Mesenchymal stem cell (in vitro differentiated cells and primary cell): ENCODE measurements at regions not wholly inside any gene's neighbourhood (a gene's known extent, or its start where the extent isn't known, plus 50 kb on each side); places are given as distances from the start of the nearest gene placed in this dataset.
A peak's percentile ranks its signal among the peaks of the same experiment; 100 is the strongest.

ENCODE experiments used
- DNase-seq: peaks from one replicate; pipeline ENCODE4 v3.0.0-alpha.2; 2013
- H2AFZ ChIP-seq: one replicate; pipeline ENCODE4 v1.6.1; 2013; ENCODE audit warnings: low read depth, mild to moderate bottlenecking, control low read depth, inconsistent platforms, low read length, moderate library complexity
- H2AK5ac ChIP-seq: 2 replicates; pipeline ENCODE4 v1.6.1; 2013; ENCODE audit warnings: low read length, moderate library complexity, mild to moderate bottlenecking, inconsistent platforms; ENCODE audit not compliant: severe bottlenecking
- H2BK120ac ChIP-seq: one replicate; pipeline ENCODE4 v1.6.1; 2013; ENCODE audit warnings: low read depth, mild to moderate bottlenecking, inconsistent platforms, low read length, moderate library complexity
- H2BK12ac ChIP-seq, 2 experiments: one replicate each; pipeline ENCODE4 v1.6.1; 2013; ENCODE audit warnings: inconsistent platforms in 2 of 2, low read length in 2 of 2, mild to moderate bottlenecking in 2 of 2, moderate library complexity in 2 of 2, control low read depth in 1 of 2
- H2BK15ac ChIP-seq: one replicate; pipeline ENCODE4 v1.6.1; 2013; ENCODE audit warnings: mild to moderate bottlenecking, low read depth, inconsistent platforms; ENCODE audit not compliant: poor library complexity, severe bottlenecking
- H2BK5ac ChIP-seq: 2 replicates; pipeline ENCODE4 v1.6.1; 2013; ENCODE audit warnings: low read depth, mild to moderate bottlenecking, low read length, control low read depth, inconsistent platforms; ENCODE audit not compliant: poor library complexity, severe bottlenecking
- H3K14ac ChIP-seq, 2 experiments: one replicate each; pipeline ENCODE4 v1.6.1; 2013; ENCODE audit warnings: inconsistent platforms in 2 of 2, low read length in 2 of 2, control low read depth in 1 of 2, mild to moderate bottlenecking in 1 of 2, moderate library complexity in 1 of 2
- H3K18ac ChIP-seq, 2 experiments: one replicate each; pipeline ENCODE4 v1.6.1; 2013; ENCODE audit warnings: inconsistent platforms in 2 of 2, low read length in 2 of 2, control low read depth in 1 of 2, low read depth in 1 of 2, mild to moderate bottlenecking in 1 of 2
- H3K23ac ChIP-seq, 2 experiments: one replicate each; pipeline ENCODE4 v1.6.1; 2013; ENCODE audit warnings: inconsistent platforms in 2 of 2, low read length in 2 of 2, mild to moderate bottlenecking in 2 of 2, moderate library complexity in 2 of 2, control low read depth in 1 of 2
- H3K27ac ChIP-seq: 2 replicates; pipeline ENCODE4 v1.5.1; 2013; ENCODE audit warnings: mild to moderate bottlenecking, moderate library complexity, low read length, control low read depth, inconsistent platforms; ENCODE audit not compliant: poor library complexity, severe bottlenecking
- H3K27me3 ChIP-seq, 2 experiments: 2 replicates each; pipeline versions ENCODE4 v1.6.1 to v1.7.0; 2013; ENCODE audit warnings: low read length in 2 of 2, mild to moderate bottlenecking in 2 of 2, moderate library complexity in 2 of 2, control low read depth in 1 of 2, inconsistent platforms in 1 of 2; ENCODE audit not compliant: control insufficient read depth in 1 of 2, insufficient read depth in 1 of 2
- H3K36me3 ChIP-seq, 2 experiments: 2 replicates each; pipeline versions ENCODE4 v1.6.1 to v1.7.0; 2013; ENCODE audit warnings: low read length in 2 of 2, control low read depth in 1 of 2, inconsistent platforms in 1 of 2, low read depth in 1 of 2, mild to moderate bottlenecking in 1 of 2; ENCODE audit not compliant: insufficient read depth in 2 of 2, control insufficient read depth in 1 of 2
- H3K4ac ChIP-seq, 2 experiments: one replicate each; pipeline ENCODE4 v1.6.1; 2013; ENCODE audit warnings: inconsistent platforms in 2 of 2, low read length in 2 of 2, mild to moderate bottlenecking in 2 of 2, moderate library complexity in 2 of 2, control low read depth in 1 of 2, low read depth in 1 of 2
- H3K4me1 ChIP-seq: 2 replicates; pipeline ENCODE4 v1.6.1; 2013; ENCODE audit warnings: low read depth, low read length, control low read depth; ENCODE audit not compliant: control insufficient read depth, insufficient read depth
- H3K4me2 ChIP-seq: 2 replicates; pipeline ENCODE4 v1.6.1; 2013; ENCODE audit warnings: low read length, mild to moderate bottlenecking, inconsistent platforms; ENCODE audit not compliant: poor library complexity, severe bottlenecking
- H3K4me3 ChIP-seq, 2 experiments: 2 replicates each; pipeline versions ENCODE4 v1.5.1 to v1.7.0; 2013; ENCODE audit warnings: low read length in 2 of 2, mild to moderate bottlenecking in 2 of 2, control low read depth in 1 of 2, low read depth in 1 of 2; ENCODE audit not compliant: insufficient read depth in 1 of 2
- H3K79me1 ChIP-seq: replicated peaks from 2 replicates; pipeline ENCODE4 v1.6.1; 2013; ENCODE audit warnings: mild to moderate bottlenecking, control low read depth, low read length, inconsistent platforms; ENCODE audit not compliant: poor library complexity, severe bottlenecking
- H3K9ac ChIP-seq: 2 replicates; pipeline ENCODE4 v1.7.0; 2013; ENCODE audit warnings: mild to moderate bottlenecking, low read length, moderate library complexity
- H3K9me3 ChIP-seq: 2 replicates; pipeline ENCODE4 v1.7.0; 2013; ENCODE audit warnings: mild to moderate bottlenecking, low read length; ENCODE audit not compliant: control insufficient read depth
- H4K8ac ChIP-seq: one replicate; pipeline ENCODE4 v1.6.1; 2013; ENCODE audit warnings: inconsistent platforms, mild to moderate bottlenecking, low read length, moderate library complexity
- H4K91ac ChIP-seq: one replicate; pipeline ENCODE4 v1.6.1; 2013; ENCODE audit warnings: mild to moderate bottlenecking, low read length, inconsistent platforms
- WGBS: methylation state at CpG from one replicate; pipeline ENCODE4 v1.1.7; 2013; ENCODE audit warnings: mixed read lengths; 5-methylcytosine and 5-hydroxymethylcytosine counted together

DNA sequence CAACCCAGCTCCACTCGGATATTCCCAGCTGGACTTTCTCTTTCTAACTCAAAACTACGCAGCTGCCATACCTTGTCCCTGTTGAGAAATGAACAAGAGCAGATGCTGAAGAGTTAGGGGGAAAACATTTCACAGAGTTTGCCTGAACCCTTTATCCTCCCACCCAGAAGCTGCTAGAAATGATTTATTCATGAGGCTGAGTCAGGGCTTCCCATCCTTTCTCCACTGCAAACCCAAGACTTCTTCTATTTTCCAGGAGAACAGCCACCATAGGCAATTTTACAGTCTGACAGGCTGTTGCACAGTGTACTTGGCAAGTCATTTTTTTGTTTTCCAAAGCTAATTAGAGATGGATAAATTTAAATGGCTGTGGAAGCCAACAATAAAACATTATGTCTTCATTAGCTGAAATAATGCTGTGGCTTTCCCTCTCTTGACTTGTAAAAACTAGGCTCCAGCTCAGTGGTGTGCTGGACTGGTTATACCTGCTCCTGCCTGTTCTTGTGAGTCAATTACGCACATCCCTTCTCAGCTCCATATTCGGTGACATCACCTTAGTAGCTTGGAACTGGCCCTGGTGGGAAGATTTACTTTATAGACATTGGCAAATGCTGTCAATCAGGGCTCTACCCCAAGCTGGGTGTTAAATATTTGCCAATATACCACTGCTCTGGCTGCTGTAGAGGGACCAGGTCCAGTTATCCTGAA, 71.9 kb downstream of the KIF4B start:
- Histone ChIP-seq H2BK120ac (no peak overlapping the region), H4K8ac (no peak overlapping the region), H3K79me1 (no peaks in the 10 kb centered on the region), H3K4me3 (no peak overlapping the region), H2AFZ (no peak overlapping the region), H4K91ac (no peak overlapping the region), H3K9me3 (no peaks in the 10 kb centered on the region), H2BK12ac (no peak overlapping the region), H3K4ac (no peak overlapping the region), H2BK15ac (no peak overlapping the region), H3K27ac (no peak overlapping the region), H3K4me1 (peaks cover 1% of the 10 kb centered on the region), H2AK5ac (no peak overlapping the region), H3K23ac (no peak overlapping the region), H3K18ac (no peak overlapping the region), H3K4me2 (no peak overlapping the region), H3K36me3 (no peaks in the 10 kb centered on the region), H3K14ac (no peak overlapping the region), H2BK5ac (no peak overlapping the region), H3K27me3 (no peaks in the 10 kb centered on the region), H3K9ac (no peak overlapping the region)
- DNase-seq, result no peak
- WGBS, result 87% methylated on average over 4 of the region's 4 CpGs

DNA sequence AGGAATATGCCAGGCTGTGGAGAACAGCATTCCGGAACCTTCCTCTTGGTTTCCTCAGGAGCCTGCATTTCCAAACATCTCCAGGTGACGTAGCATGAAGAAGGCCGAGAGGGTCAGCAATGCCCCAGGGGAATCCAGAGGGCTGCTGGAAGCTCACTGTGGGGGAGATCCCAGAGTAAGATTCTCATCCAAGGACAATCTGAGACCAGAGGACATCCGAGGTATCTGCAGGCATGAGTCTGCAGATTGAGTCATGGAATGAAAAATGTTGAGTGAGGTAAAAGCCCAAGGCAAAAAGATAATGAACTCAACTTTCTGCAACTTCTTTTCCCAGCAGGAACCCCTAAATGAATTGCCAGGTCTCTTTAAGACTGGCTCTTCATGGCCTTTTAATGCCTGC, 73.5 kb downstream of the KIF4B start:
- Histone ChIP-seq H3K23ac (no peak overlapping the region), H3K27ac (no peak overlapping the region), H2AK5ac (no peak overlapping the region), H3K4me3 (no peak overlapping the region), H2AFZ (no peak overlapping the region), H2BK5ac (no peak overlapping the region), H3K79me1 (no peaks in the 10 kb centered on the region), H4K91ac (no peak overlapping the region), H3K4me1 (peaks cover 1% of the 10 kb centered on the region), H2BK120ac (no peak overlapping the region), H3K9me3 (no peaks in the 10 kb centered on the region), H3K18ac (peak overlapping the region in 1 of 2 experiments; percentile 19), H3K9ac (no peak overlapping the region), H3K36me3 (no peaks in the 10 kb centered on the region), H4K8ac (no peak overlapping the region), H3K4ac (no peak overlapping the region), H2BK15ac (no peak overlapping the region), H3K14ac (no peak overlapping the region), H3K27me3 (no peaks in the 10 kb centered on the region), H2BK12ac (no peak overlapping the region), H3K4me2 (no peak overlapping the region)
- DNase-seq, result peak; percentile 54
- WGBS, result 76% methylated on average over 4 of the region's 4 CpGs

DNA sequence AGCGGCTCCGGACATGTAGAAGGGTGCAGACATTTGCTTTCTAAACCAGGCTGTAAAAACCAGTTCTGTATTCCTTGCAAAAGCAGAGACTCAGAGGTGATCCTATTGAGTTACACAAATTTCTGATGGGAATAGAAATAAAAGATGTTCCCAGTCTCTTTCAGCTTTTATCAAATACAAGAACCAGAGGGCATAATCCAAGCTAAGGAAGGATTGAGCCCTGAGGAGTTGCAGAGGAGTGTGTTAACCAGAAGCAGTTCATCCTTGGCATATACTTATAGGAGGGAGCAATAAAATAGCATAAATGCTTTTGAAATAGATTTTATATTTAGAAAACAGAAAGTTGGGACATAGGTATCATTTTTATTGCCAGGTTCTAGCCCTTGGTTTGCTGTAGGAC, 75.3 kb downstream of the KIF4B start:
- no peaks in the 10 kb centered on the region for H3K79me1 ChIP-seq
- H3K27me3 ChIP-seq, result no peaks in the 10 kb centered on the region
- no peak overlapping the region for H3K4me3 ChIP-seq
- H3K18ac ChIP-seq, result no peak overlapping the region
- H3K4me1 ChIP-seq, result no peaks in the 10 kb centered on the region
- no peak overlapping the region for H2BK15ac ChIP-seq
- H2BK12ac ChIP-seq, result no peak overlapping the region
- no peak for DNase-seq
- 100% methylated on average over 2 of the region's 2 CpGs for WGBS
- no peak overlapping the region for H2BK5ac ChIP-seq
- no peak overlapping the region for H2AK5ac ChIP-seq
- H3K9me3 ChIP-seq, result no peaks in the 10 kb centered on the region
- no peak overlapping the region for H4K91ac ChIP-seq
- H3K4ac ChIP-seq, result no peak overlapping the region
- H3K4me2 ChIP-seq, result no peak overlapping the region
- no peak overlapping the region for H3K14ac ChIP-seq
- H3K36me3 ChIP-seq, result no peaks in the 10 kb centered on the region
- no peak overlapping the region for H2AFZ ChIP-seq
- H2BK120ac ChIP-seq, result no peak overlapping the region
- no peak overlapping the region for H3K27ac ChIP-seq
- H4K8ac ChIP-seq, result no peak overlapping the region
- no peak overlapping the region for H3K9ac ChIP-seq
- H3K23ac ChIP-seq, result no peak overlapping the region

DNA sequence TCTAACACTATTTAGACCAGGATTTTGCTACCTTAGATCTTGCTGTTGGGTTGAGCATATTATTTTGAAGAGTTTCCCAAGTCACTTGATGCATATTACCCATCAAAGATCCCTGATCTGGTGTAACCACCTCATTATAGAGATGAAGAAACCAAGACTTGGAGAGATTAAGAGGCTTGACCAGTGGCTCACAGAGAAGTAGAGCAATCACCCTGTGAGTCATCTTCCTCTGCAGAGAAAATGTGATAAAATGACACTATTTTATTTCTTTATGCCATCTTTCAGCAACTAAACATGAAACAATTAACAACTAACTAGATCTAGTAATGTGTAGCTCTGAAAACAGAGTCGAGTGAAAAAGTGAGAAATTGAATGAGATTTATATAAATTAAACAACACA, 76.1 kb downstream of the KIF4B start:
- Histone ChIP-seq H3K36me3 (no peaks in the 10 kb centered on the region), H3K4ac (no peak overlapping the region), H3K27ac (no peak overlapping the region), H3K14ac (no peak overlapping the region), H3K4me2 (no peak overlapping the region), H4K8ac (no peak overlapping the region), H3K4me1 (no peaks in the 10 kb centered on the region), H3K79me1 (no peaks in the 10 kb centered on the region), H3K27me3 (no peaks in the 10 kb centered on the region), H3K4me3 (no peak overlapping the region), H3K23ac (no peak overlapping the region), H3K9me3 (no peaks in the 10 kb centered on the region), H3K18ac (no peak overlapping the region), H3K9ac (no peak overlapping the region), H2BK15ac (no peak overlapping the region), H2BK12ac (no peak overlapping the region), H2BK120ac (no peak overlapping the region), H2BK5ac (no peak overlapping the region), H2AK5ac (no peak overlapping the region), H4K91ac (no peak overlapping the region), H2AFZ (no peak overlapping the region)
- WGBS, result no CpG with 5 or more reads among the region's 1 CpG
- peak; percentile 9 for DNase-seq
